Sigmoid colon (tissue), 4 donors: ENCODE measurements at regions not wholly inside any gene's neighbourhood (a gene's known extent, or its start where the extent isn't known, plus 50 kb on each side); places are given as distances from the start of the nearest gene placed in this dataset.

ENCODE experiments used
- CTCF ChIP-seq, 4 experiments: fragments of 450-650 bp in 3 of 4; fragments of 200-600 bp in 1 of 4; IDR thresholded peaks; one replicate each; pipeline ENCODE4 v1.5.1; 2016 to 2019; ENCODE audit warnings: antibody characterized with exemption in 4 of 4, mild to moderate bottlenecking in 3 of 4, moderate library complexity in 2 of 4
- EP300 ChIP-seq, 4 donors: sonication (generic); formaldehyde crosslinking; IDR thresholded peaks; one replicate each; pipeline ENCODE4 v1.6.1; 2017; ENCODE audit warnings: antibody characterized with exemption in 4 of 4
- POLR2A ChIP-seq, 2 donors: fragments of 450-650 bp; IDR thresholded peaks; one replicate each; pipeline ENCODE4 v1.6.1; 2016; ENCODE audit warnings: antibody characterized with exemption in 2 of 2, mild to moderate bottlenecking in 2 of 2, moderate library complexity in 2 of 2
- POLR2AphosphoS5 ChIP-seq, 4 donors: sonication (generic); formaldehyde crosslinking; IDR thresholded peaks; one replicate each; pipeline ENCODE4 v1.6.1; 2017; ENCODE audit warnings: antibody characterized with exemption in 4 of 4

GRCh38 chr10:92757066-92757710 is 67.4 kb downstream of the HHEX start:
- TF ChIP-seq CTCF (IDR thresholded peaks at IDR 0.05) (peak in 1 of 4 experiments; percentile 21), POLR2AphosphoS5 (IDR thresholded peaks at IDR 0.05) (peak; percentile 53 to 70 (median 62)), POLR2A (IDR thresholded peaks at IDR 0.05) (no peak), EP300 (IDR thresholded peaks at IDR 0.05) (no peak)
